GM19025 (cell line): ENCODE measurements at regions not wholly inside any gene's neighbourhood (a gene's known extent, or its start where the extent isn't known, plus 50 kb on each side); places are given as distances from the start of the nearest gene placed in this dataset.
"Not testable (repeated sequence)": the region's sequence is repeated elsewhere in the genome, so short reads cannot be mapped to it uniquely, and the experiment has no call there.

Experiments used
- ATAC-seq: cut with Tn5 transposase; IDR thresholded peaks from one replicate; pipeline ENCODE4 v1.9.1; 2021; ENCODE audit warnings: mild to moderate bottlenecking, low read depth, moderate library complexity; ENCODE audit not compliant: unreplicated experiment

GRCh38 chr7:34207810-34208209 is 302.5 kb downstream of the BMPER start:
- no peak for ATAC-seq

- no peak for ATAC-seq
Measured at GRCh38 chr7:34208878-34209621, 303.7 kb downstream of the BMPER start.

GRCh38 chr7:34211018-34211417 is 305.7 kb downstream of the BMPER start:
- ATAC-seq, result no peak

GRCh38 chr7:34217972-34218371 is 312.6 kb downstream of the BMPER start:
- no peak for ATAC-seq

- no peak for ATAC-seq
Measured at GRCh38 chr7:34219153-34219718, 313.9 kb downstream of the BMPER start.

- ATAC-seq, result no peak
Measured at GRCh38 chr7:34220506-34221185, 315.3 kb downstream of the BMPER start.

GRCh38 chr7:34222316-34222715 is 317.0 kb downstream of the BMPER start:
- no peak for ATAC-seq

GRCh38 chr7:34222722-34223121 is 317.4 kb downstream of the BMPER start:
- no peak for ATAC-seq

GRCh38 chr7:34224281-34224680 is 318.9 kb downstream of the BMPER start:
- ATAC-seq, result no peak

GRCh38 chr7:34225193-34225592 is 319.9 kb downstream of the BMPER start:
- no peak for ATAC-seq

GRCh38 chr7:34227525-34227924 is 322.2 kb downstream of the BMPER start:
- no peak for ATAC-seq

GRCh38 chr7:34235101-34235500 is 329.8 kb downstream of the BMPER start:
- not testable (repeated sequence) for ATAC-seq

- no peak for ATAC-seq
Measured at GRCh38 chr7:34236057-34236456, 330.7 kb downstream of the BMPER start.

GRCh38 chr7:34236839-34237492 is 331.6 kb downstream of the BMPER start:
- no peak for ATAC-seq

GRCh38 chr7:34237493-34237849 is 332.1 kb downstream of the BMPER start:
- no peak for ATAC-seq

- ATAC-seq, result no peak
Measured at GRCh38 chr7:34240417-34240816, 335.1 kb downstream of the BMPER start.

- no peak for ATAC-seq
Measured at GRCh38 chr7:34242391-34242790, 337.1 kb downstream of the BMPER start.

GRCh38 chr7:34245246-34245645 is 339.9 kb downstream of the BMPER start:
- ATAC-seq, result no peak

- ATAC-seq, result no peak
Measured at GRCh38 chr7:34247468-34247867, 342.1 kb downstream of the BMPER start.

GRCh38 chr7:34249192-34249591 is 343.9 kb downstream of the BMPER start:
- no peak for ATAC-seq

GRCh38 chr7:34260279-34260678 is 354.9 kb downstream of the BMPER start:
- no peak for ATAC-seq
